HFFc6 (cell line): ENCODE measurements at regions not wholly inside any gene's neighbourhood (a gene's known extent, or its start where the extent isn't known, plus 50 kb on each side); places are given as distances from the start of the nearest gene placed in this dataset.

ENCODE experiments used
- DNase-seq: peaks from one replicate; pipeline ENCODE4 v3.0.0-alpha.2; 2018
- H3K27ac Mint-ChIP-seq: 2 replicates; pipeline ENCODE4 v1.8.0; 2020; ENCODE audit warnings: mild to moderate bottlenecking, mixed read lengths
- H3K27me3 Mint-ChIP-seq: 2 replicates; pipeline ENCODE4 v1.8.0; 2021; ENCODE audit warnings: mild to moderate bottlenecking, moderate library complexity, mixed read lengths; ENCODE audit not compliant: insufficient read depth
- H3K36me3 Mint-ChIP-seq: 2 replicates; pipeline ENCODE4 v1.8.0; 2021; ENCODE audit warnings: low read depth, mixed read lengths
- H3K4me1 Mint-ChIP-seq: 2 replicates; pipeline ENCODE4 v1.8.0; 2020; ENCODE audit warnings: low read depth, mixed read lengths
- H3K4me3 Mint-ChIP-seq: 2 replicates; pipeline ENCODE4 v1.8.0; 2020; ENCODE audit warnings: mild to moderate bottlenecking, moderate library complexity, mixed read lengths
- H3K9me3 Mint-ChIP-seq: 2 replicates; pipeline ENCODE4 v1.8.0; 2020; ENCODE audit warnings: mild to moderate bottlenecking, mixed read lengths
- CTCF ChIP-seq: fragments of 200-600 bp; sonication (generic); IDR thresholded peaks from 2 replicates; pipeline ENCODE4 v1.5.0; 2021; ENCODE audit warnings: antibody characterized with exemption, mild to moderate bottlenecking

DNA sequence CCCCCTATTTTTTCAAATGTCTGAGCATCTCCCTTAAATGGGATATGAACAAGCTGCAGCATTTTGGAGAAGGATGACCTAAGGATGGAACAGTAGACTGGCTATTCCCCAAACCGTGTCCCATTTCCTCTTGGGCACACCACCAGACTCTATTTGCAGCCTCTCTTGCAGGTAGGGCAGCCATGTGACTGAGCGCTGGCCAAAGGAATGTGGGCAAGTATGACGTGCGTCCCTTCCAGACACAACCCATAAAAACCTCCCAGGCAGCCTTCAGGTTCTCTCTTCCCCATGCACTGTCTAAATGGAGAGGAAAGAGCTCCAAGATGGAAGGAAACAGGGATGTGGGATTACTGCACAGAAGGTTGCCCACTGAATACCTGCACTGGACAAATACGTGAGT, 149.7 kb downstream of the CCT6B start:
- peaks cover 5% of the 10 kb centered on the region for H3K27me3 Mint-ChIP-seq
- peaks cover 20% of the 10 kb centered on the region for H3K9me3 Mint-ChIP-seq
- H3K4me1 Mint-ChIP-seq, result no peaks in the 10 kb centered on the region
- H3K27ac Mint-ChIP-seq, result no peak overlapping the region
- H3K36me3 Mint-ChIP-seq, result no peaks in the 10 kb centered on the region
- DNase-seq, result no peak
- no peak overlapping the region for H3K4me3 Mint-ChIP-seq
- no peak for TF ChIP-seq CTCF

- no peak for TF ChIP-seq CTCF
- Mint-ChIP-seq H3K4me1 (no peaks in the 10 kb centered on the region), H3K4me3 (no peak overlapping the region), H3K36me3 (peaks cover 10% of the 10 kb centered on the region), H3K9me3 (peaks cover 71% of the 10 kb centered on the region), H3K27ac (no peak overlapping the region), H3K27me3 (no peaks in the 10 kb centered on the region; the same call in 1 of the 2 replicates)
- DNase-seq, result no peak
Measured at GRCh38 chr17:34800661-34801060, 160.6 kb downstream of the CCT6B start.

DNA sequence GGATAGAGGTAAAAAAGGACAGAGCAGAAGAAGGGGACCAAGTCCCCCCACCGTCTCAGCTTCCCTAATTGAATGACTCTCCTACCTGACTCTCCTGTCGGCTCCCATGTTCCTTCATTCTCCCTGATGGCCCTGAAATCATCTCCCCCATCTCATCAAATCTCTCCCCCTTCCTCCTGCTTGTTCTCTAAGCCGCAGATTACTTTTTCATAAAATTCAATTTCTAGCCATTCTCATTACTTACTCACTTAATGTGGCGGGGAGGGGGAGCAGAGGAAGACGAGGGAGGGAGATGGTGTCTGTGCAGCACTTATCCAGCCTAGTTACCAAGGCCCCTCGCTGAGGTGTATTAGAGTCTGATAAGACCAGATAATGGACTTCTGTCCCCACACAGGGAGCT, 161.5 kb downstream of the CCT6B start:
- Mint-ChIP-seq H3K9me3 (peaks cover 72% of the 10 kb centered on the region), H3K4me1 (no peaks in the 10 kb centered on the region), H3K36me3 (peaks cover 10% of the 10 kb centered on the region), H3K27me3 (no peaks in the 10 kb centered on the region; the same call in 1 of the 2 replicates), H3K4me3 (no peak overlapping the region), H3K27ac (no peak overlapping the region)
- no peak for DNase-seq
- no peak for TF ChIP-seq CTCF

GRCh38 chr17:34798581-34798980, 162.7 kb downstream of the CCT6B start:
- Mint-ChIP-seq H3K27me3 (no peaks in the 10 kb centered on the region; the same call in 1 of the 2 replicates), H3K27ac (no peak overlapping the region), H3K36me3 (peaks cover 10% of the 10 kb centered on the region), H3K4me1 (no peaks in the 10 kb centered on the region), H3K4me3 (no peak overlapping the region), H3K9me3 (peaks cover 77% of the 10 kb centered on the region)
- TF ChIP-seq CTCF, result no peak
- no peak for DNase-seq

GRCh38 chr17:34797720-34798119, 163.5 kb downstream of the CCT6B start:
- H3K4me1 Mint-ChIP-seq, result no peaks in the 10 kb centered on the region
- H3K9me3 Mint-ChIP-seq, result peaks cover 81% of the 10 kb centered on the region
- H3K27me3 Mint-ChIP-seq, result no peaks in the 10 kb centered on the region; the same call in 1 of the 2 replicates
- H3K4me3 Mint-ChIP-seq, result no peak overlapping the region
- no peak overlapping the region for H3K27ac Mint-ChIP-seq
- TF ChIP-seq CTCF, result no peak
- no peak for DNase-seq
- H3K36me3 Mint-ChIP-seq, result peaks cover 10% of the 10 kb centered on the region
